ENCODE measurements at regions not wholly inside any gene's neighbourhood (a gene's known extent, or its start where the extent isn't known, plus 50 kb on each side); places are given as distances from the start of the nearest gene placed in this dataset.

- H3K4me2 ChIP-seq = no peak overlapping the region
- DNase-seq (ENCODE audit: low spot score) = no peak
- no peaks in the 10 kb centered on the region for H4K20me1 ChIP-seq (ENCODE audit: insufficient read depth, poor library complexity, severe bottlenecking)
- H3K27ac ChIP-seq = no peak overlapping the region
- no peaks in the 10 kb centered on the region for H3K79me2 ChIP-seq
- H3K4me3 ChIP-seq = no peak overlapping the region
- no peaks in the 10 kb centered on the region for H3K9me2 ChIP-seq (replicated peaks; ENCODE audit: insufficient read depth)
- no peaks in the 10 kb centered on the region for H3K36me3 ChIP-seq (replicated peaks; ENCODE audit: insufficient read depth, low read depth)
- H3K27me3 ChIP-seq = no peaks in the 10 kb centered on the region
- TF ChIP-seq CTCF (IDR thresholded peaks at IDR 0.05; ENCODE audit: poor library complexity) = no peak
- WGBS (ENCODE audit: low lambda C conversion rate, missing lambda C conversion rate) = 81% methylated on average over 1 of the region's 1 CpG
- no peaks in the 10 kb centered on the region for H3K4me1 ChIP-seq (ENCODE audit: insufficient read depth)
- H2AFZ ChIP-seq = no peak overlapping the region
- no peaks in the 10 kb centered on the region for H3K9me3 ChIP-seq (ENCODE audit: low read depth)
Measured at GRCh38 chr2:67806816-67807215, 256.0 kb downstream of the C1D start.

- H3K4me1 ChIP-seq (ENCODE audit: insufficient read depth) = no peaks in the 10 kb centered on the region
- no peaks in the 10 kb centered on the region for H3K36me3 ChIP-seq (replicated peaks; ENCODE audit: insufficient read depth, low read depth)
- no peak overlapping the region for H2AFZ ChIP-seq
- H3K4me3 ChIP-seq = no peak overlapping the region
- H3K27me3 ChIP-seq = no peaks in the 10 kb centered on the region
- DNase-seq (ENCODE audit: low spot score) = no peak
- no peaks in the 10 kb centered on the region for H3K9me3 ChIP-seq (ENCODE audit: low read depth)
- no peaks in the 10 kb centered on the region for H4K20me1 ChIP-seq (ENCODE audit: insufficient read depth, poor library complexity, severe bottlenecking)
- no peaks in the 10 kb centered on the region for H3K9me2 ChIP-seq (replicated peaks; ENCODE audit: insufficient read depth)
- no peaks in the 10 kb centered on the region for H3K79me2 ChIP-seq
- no peak overlapping the region for H3K4me2 ChIP-seq
- H3K27ac ChIP-seq = no peak overlapping the region
- TF ChIP-seq CTCF (IDR thresholded peaks at IDR 0.05; ENCODE audit: poor library complexity) (no peak), EZH2phosphoT487 (IDR thresholded peaks at IDR 0.05; ENCODE audit: low read depth, severe bottlenecking, unreplicated experiment) (no peak)
Measured at GRCh38 chr2:67808112-67808511, 254.7 kb downstream of the C1D start.

- Histone ChIP-seq H3K9me2 (replicated peaks; ENCODE audit: insufficient read depth) (no peaks in the 10 kb centered on the region), H3K4me3 (no peak overlapping the region), H3K27ac (no peak overlapping the region), H3K36me3 (replicated peaks; ENCODE audit: insufficient read depth, low read depth) (no peaks in the 10 kb centered on the region), H3K79me2 (no peaks in the 10 kb centered on the region), H3K9me3 (ENCODE audit: low read depth) (no peaks in the 10 kb centered on the region), H3K4me1 (ENCODE audit: insufficient read depth) (no peaks in the 10 kb centered on the region), H3K27me3 (no peaks in the 10 kb centered on the region), H3K4me2 (no peak overlapping the region), H4K20me1 (ENCODE audit: insufficient read depth, poor library complexity, severe bottlenecking) (no peaks in the 10 kb centered on the region), H2AFZ (no peak overlapping the region)
- TF ChIP-seq CTCF (IDR thresholded peaks at IDR 0.05; ENCODE audit: poor library complexity) = no peak
- TF ChIP-seq EZH2 (IDR thresholded peaks at IDR 0.05; ENCODE audit: borderline replicate concordance) = no peak
- TF ChIP-seq EZH2phosphoT487 (IDR thresholded peaks at IDR 0.05; ENCODE audit: low read depth, severe bottlenecking, unreplicated experiment) = no peak
- WGBS (ENCODE audit: low lambda C conversion rate, missing lambda C conversion rate) = 90% methylated on average over 1 of the region's 1 CpG
- DNase-seq (ENCODE audit: low spot score) = no peak
Measured at GRCh38 chr2:67812682-67813081, 250.1 kb downstream of the C1D start.

- no peak overlapping the region for H3K4me3 ChIP-seq
- H3K4me1 ChIP-seq (ENCODE audit: insufficient read depth) = no peaks in the 10 kb centered on the region
- H3K27me3 ChIP-seq = no peaks in the 10 kb centered on the region
- no peak overlapping the region for H3K4me2 ChIP-seq
- H3K9me3 ChIP-seq (ENCODE audit: low read depth) = no peaks in the 10 kb centered on the region
- H3K27ac ChIP-seq = no peak overlapping the region
- no peaks in the 10 kb centered on the region for H3K9me2 ChIP-seq (replicated peaks; ENCODE audit: insufficient read depth)
- DNase-seq (ENCODE audit: low spot score) = no peak
- H2AFZ ChIP-seq = no peak overlapping the region
- no peak for TF ChIP-seq CTCF (IDR thresholded peaks at IDR 0.05; ENCODE audit: poor library complexity)
- no peak for TF ChIP-seq EZH2phosphoT487 (IDR thresholded peaks at IDR 0.05; ENCODE audit: low read depth, severe bottlenecking, unreplicated experiment)
- no peak for TF ChIP-seq EZH2 (IDR thresholded peaks at IDR 0.05; ENCODE audit: borderline replicate concordance)
- H3K79me2 ChIP-seq = no peaks in the 10 kb centered on the region
- no peaks in the 10 kb centered on the region for H4K20me1 ChIP-seq (ENCODE audit: insufficient read depth, poor library complexity, severe bottlenecking)
- 96% methylated on average over 8 of the region's 8 CpGs for WGBS (ENCODE audit: low lambda C conversion rate, missing lambda C conversion rate)
- no peaks in the 10 kb centered on the region for H3K36me3 ChIP-seq (replicated peaks; ENCODE audit: insufficient read depth, low read depth)
Measured at GRCh38 chr2:67823726-67824125, 239.1 kb downstream of the C1D start.

All from hepatocyte (in vitro differentiated cells).